ENCODE measurements at regions not wholly inside any gene's neighbourhood (a gene's known extent, or its start where the extent isn't known, plus 50 kb on each side); places are given as distances from the start of the nearest gene placed in this dataset.

GRCh38 chr13:110097013-110097412, 209.9 kb downstream of the COL4A1 start:
- POLR2A ChIA-PET, result no interaction called here

GRCh38 chr13:110092831-110093247, 214.1 kb downstream of the COL4A1 start:
- Mint-ChIP-seq H3K9me3 (peaks cover 0 to 3% (median 0%) of the 10 kb centered on the region in 3 donors), H3K36me3 (no peaks in the 10 kb centered on the region), H3K27me3 (no peaks in the 10 kb centered on the region), H3K4me3 (no peak overlapping the region), H3K4me1 (no peaks in the 10 kb centered on the region), H3K27ac (no peak overlapping the region)
- ATAC-seq (replicated peaks in 1 of 4), result no peak
- CTCF ChIA-PET, result no interaction called here
- DNase-seq, result no peak
- Histone ChIP-seq H3K27ac (ENCODE audit: low read length) (no peak overlapping the region), H3K36me3 (ENCODE audit: control insufficient read depth in 2 of 2, extremely low read depth in 1 of 2, insufficient read depth in 1 of 2, low read length in 1 of 2) (no peaks in the 10 kb centered on the region), H3K4me1 (ENCODE audit: control insufficient read depth in 1 of 2, extremely low read depth in 1 of 2, insufficient read depth in 2 of 2, low read length in 2 of 2) (no peaks in the 10 kb centered on the region), H3K27me3 (replicated peaks in 1 of 2; ENCODE audit: control insufficient read depth in 2 of 2, extremely low read depth in 1 of 2, insufficient read depth in 2 of 2, low read length in 1 of 2) (peaks cover 0 to 3% of the 10 kb centered on the region in 2 experiments), H3K9me3 (no peaks in the 10 kb centered on the region), H3K4me3 (ENCODE audit: control insufficient read depth in 1 of 2, extremely low read depth in 1 of 2, low read length in 1 of 2) (no peak overlapping the region)
- POLR2A ChIA-PET, result no interaction called here
- WGBS (ENCODE audit: insufficient coverage), result 100% methylated on average over 1 of the region's 1 CpG

More at GRCh38 chr13:110097013-110097412, 209.9 kb downstream of the COL4A1 start:
- WGBS (ENCODE audit: insufficient coverage), result 76% methylated on average over 3 of the region's 5 CpGs
- no peaks in the 10 kb centered on the region for H3K27me3 Mint-ChIP-seq
- H3K27me3 ChIP-seq (replicated peaks in 1 of 2; ENCODE audit: control insufficient read depth in 2 of 2, extremely low read depth in 1 of 2, insufficient read depth in 2 of 2, low read length in 1 of 2), result peaks cover 0 to 3% of the 10 kb centered on the region in 2 experiments
- no peaks in the 10 kb centered on the region for H3K4me1 Mint-ChIP-seq
- no peak for DNase-seq
- ATAC-seq (replicated peaks in 1 of 4), result no peak
- no peak overlapping the region for H3K27ac Mint-ChIP-seq
- CTCF ChIA-PET, result no interaction called here
- no peaks in the 10 kb centered on the region for H3K4me1 ChIP-seq (ENCODE audit: control insufficient read depth in 1 of 2, extremely low read depth in 1 of 2, insufficient read depth in 2 of 2, low read length in 2 of 2)
- H3K4me3 Mint-ChIP-seq, result no peak overlapping the region
- H3K36me3 Mint-ChIP-seq, result no peaks in the 10 kb centered on the region
- H3K9me3 Mint-ChIP-seq, result peaks cover 10 to 27% (median 10%) of the 10 kb centered on the region in 3 donors
- H3K9me3 ChIP-seq, result peaks cover 3% of the 10 kb centered on the region
- H3K27ac ChIP-seq (ENCODE audit: low read length), result no peak overlapping the region
- no peak overlapping the region for H3K4me3 ChIP-seq (ENCODE audit: control insufficient read depth in 1 of 2, extremely low read depth in 1 of 2, low read length in 1 of 2)
- no peaks in the 10 kb centered on the region for H3K36me3 ChIP-seq (ENCODE audit: control insufficient read depth in 2 of 2, extremely low read depth in 1 of 2, insufficient read depth in 1 of 2, low read length in 1 of 2)

GRCh38 chr13:110089815-110090214, 217.1 kb downstream of the COL4A1 start:
- no peaks in the 10 kb centered on the region for H3K27me3 Mint-ChIP-seq
- H3K9me3 ChIP-seq, result no peaks in the 10 kb centered on the region
- no peak overlapping the region for H3K27ac ChIP-seq (ENCODE audit: low read length)
- ChIA-PET POLR2A (no interaction called here), CTCF (no interaction called here)
- DNase-seq (no peak), ATAC-seq (replicated peaks in 1 of 4) (no peak)
- WGBS (ENCODE audit: insufficient coverage), result no CpG with 5 or more reads among the region's 4 CpGs
- H3K4me1 Mint-ChIP-seq, result no peaks in the 10 kb centered on the region
- no peaks in the 10 kb centered on the region for H3K36me3 ChIP-seq (ENCODE audit: control insufficient read depth in 2 of 2, extremely low read depth in 1 of 2, insufficient read depth in 1 of 2, low read length in 1 of 2)
- H3K36me3 Mint-ChIP-seq, result no peaks in the 10 kb centered on the region
- no peak overlapping the region for H3K27ac Mint-ChIP-seq
- peaks cover 0 to 3% (median 0%) of the 10 kb centered on the region in 3 donors for H3K9me3 Mint-ChIP-seq
- H3K4me3 Mint-ChIP-seq, result no peak overlapping the region
- no peaks in the 10 kb centered on the region for H3K27me3 ChIP-seq (replicated peaks in 1 of 2; ENCODE audit: control insufficient read depth in 2 of 2, extremely low read depth in 1 of 2, insufficient read depth in 2 of 2, low read length in 1 of 2)
- no peak overlapping the region for H3K4me3 ChIP-seq (ENCODE audit: control insufficient read depth in 1 of 2, extremely low read depth in 1 of 2, low read length in 1 of 2)
- no peaks in the 10 kb centered on the region for H3K4me1 ChIP-seq (ENCODE audit: control insufficient read depth in 1 of 2, extremely low read depth in 1 of 2, insufficient read depth in 2 of 2, low read length in 2 of 2)

GRCh38 chr13:110089100-110089499, 217.9 kb downstream of the COL4A1 start:
- DNase-seq (no peak), ATAC-seq (replicated peaks in 1 of 4) (no peak)
- Histone ChIP-seq H3K4me1 (ENCODE audit: control insufficient read depth in 1 of 2, extremely low read depth in 1 of 2, insufficient read depth in 2 of 2, low read length in 2 of 2) (no peaks in the 10 kb centered on the region), H3K27ac (ENCODE audit: low read length) (no peak overlapping the region), H3K27me3 (replicated peaks in 1 of 2; ENCODE audit: control insufficient read depth in 2 of 2, extremely low read depth in 1 of 2, insufficient read depth in 2 of 2, low read length in 1 of 2) (no peaks in the 10 kb centered on the region), H3K36me3 (ENCODE audit: control insufficient read depth in 2 of 2, extremely low read depth in 1 of 2, insufficient read depth in 1 of 2, low read length in 1 of 2) (no peaks in the 10 kb centered on the region), H3K9me3 (no peaks in the 10 kb centered on the region), H3K4me3 (ENCODE audit: control insufficient read depth in 1 of 2, extremely low read depth in 1 of 2, low read length in 1 of 2) (no peak overlapping the region)
- H3K4me1 Mint-ChIP-seq, result no peaks in the 10 kb centered on the region
- H3K27ac Mint-ChIP-seq, result no peak overlapping the region
- ChIA-PET CTCF (no interaction called here), POLR2A (no interaction called here)
- H3K27me3 Mint-ChIP-seq, result no peaks in the 10 kb centered on the region
- H3K36me3 Mint-ChIP-seq, result no peaks in the 10 kb centered on the region
- peaks cover 0 to 7% (median 0%) of the 10 kb centered on the region in 3 donors for H3K9me3 Mint-ChIP-seq
- no peak overlapping the region for H3K4me3 Mint-ChIP-seq

- Histone ChIP-seq H3K27ac (ENCODE audit: low read length) (no peak overlapping the region), H3K4me3 (ENCODE audit: control insufficient read depth in 1 of 2, extremely low read depth in 1 of 2, low read length in 1 of 2) (no peak overlapping the region), H3K9me3 (no peaks in the 10 kb centered on the region), H3K36me3 (ENCODE audit: control insufficient read depth in 2 of 2, extremely low read depth in 1 of 2, insufficient read depth in 1 of 2, low read length in 1 of 2) (no peaks in the 10 kb centered on the region), H3K4me1 (ENCODE audit: control insufficient read depth in 1 of 2, extremely low read depth in 1 of 2, insufficient read depth in 2 of 2, low read length in 2 of 2) (no peaks in the 10 kb centered on the region), H3K27me3 (replicated peaks in 1 of 2; ENCODE audit: control insufficient read depth in 2 of 2, extremely low read depth in 1 of 2, insufficient read depth in 2 of 2, low read length in 1 of 2) (no peaks in the 10 kb centered on the region)
- peaks cover 7 to 23% of the 10 kb centered on the region in 2 donors for H3K27me3 Mint-ChIP-seq
- ChIA-PET CTCF (no interaction called here), POLR2A (interaction anchor here (0.6 to 0.7 kb wide), 2 partner anchors 9 to 994 kb away, joined by 3 to 6 read pairs; no protein-coding TSS in a partner anchor)
- no peaks in the 10 kb centered on the region for H3K4me1 Mint-ChIP-seq
- DNase-seq (no peak), ATAC-seq (replicated peaks in 1 of 4) (no peak)
- no peak overlapping the region for H3K4me3 Mint-ChIP-seq
- H3K36me3 Mint-ChIP-seq, result no peaks in the 10 kb centered on the region
- peaks cover 0 to 10% (median 0%) of the 10 kb centered on the region in 3 donors for H3K9me3 Mint-ChIP-seq
- 79% methylated on average over 3 of the region's 6 CpGs for WGBS (ENCODE audit: insufficient coverage)
- no peak overlapping the region for H3K27ac Mint-ChIP-seq
These were observed 233.0 kb downstream of the COL4A1 start for GRCh38 chr13:110073982-110074381.

GRCh38 chr13:110070511-110071120, 236.3 kb downstream of the COL4A1 start:
- DNase-seq (no peak), ATAC-seq (replicated peaks in 1 of 4) (no peak)
- Mint-ChIP-seq H3K4me1 (no peaks in the 10 kb centered on the region), H3K4me3 (no peak overlapping the region), H3K27ac (no peak overlapping the region), H3K36me3 (no peaks in the 10 kb centered on the region), H3K9me3 (peaks cover 0 to 3% (median 0%) of the 10 kb centered on the region in 3 donors), H3K27me3 (peaks cover 0 to 13% of the 10 kb centered on the region in 2 donors)
- 73% methylated on average over 6 of the region's 9 CpGs for WGBS (ENCODE audit: insufficient coverage)
- no peaks in the 10 kb centered on the region for H3K27me3 ChIP-seq (replicated peaks in 1 of 2; ENCODE audit: control insufficient read depth in 2 of 2, extremely low read depth in 1 of 2, insufficient read depth in 2 of 2, low read length in 1 of 2)
- CTCF ChIA-PET, result no interaction called here
- no peak overlapping the region for H3K4me3 ChIP-seq (ENCODE audit: control insufficient read depth in 1 of 2, extremely low read depth in 1 of 2, low read length in 1 of 2)
- no peak overlapping the region for H3K27ac ChIP-seq (ENCODE audit: low read length)
- H3K4me1 ChIP-seq (ENCODE audit: control insufficient read depth in 1 of 2, extremely low read depth in 1 of 2, insufficient read depth in 2 of 2, low read length in 2 of 2), result no peaks in the 10 kb centered on the region
- no peaks in the 10 kb centered on the region for H3K9me3 ChIP-seq
- POLR2A ChIA-PET, result interaction anchor here in 1 of 2 donors (0.6 kb wide), 1 partner anchor 1111 kb away, joined by 6 read pairs; no protein-coding TSS in a partner anchor
- no peaks in the 10 kb centered on the region for H3K36me3 ChIP-seq (ENCODE audit: control insufficient read depth in 2 of 2, extremely low read depth in 1 of 2, insufficient read depth in 1 of 2, low read length in 1 of 2)

Data from T-cell (primary cell).